ENCODE measurements at regions not wholly inside any gene's neighbourhood (a gene's known extent, or its start where the extent isn't known, plus 50 kb on each side); places are given as distances from the start of the nearest gene placed in this dataset.
"Not testable (repeated sequence)": the region's sequence is repeated elsewhere in the genome, so short reads cannot be mapped to it uniquely, and the experiment has no call there.

GRCh38 chr6:145271577-145271976 is 463.7 kb downstream of the EPM2A start:
- no peak overlapping the region for H3K27ac ChIP-seq (ENCODE audit: low read depth, low read length)
- no peak overlapping the region for H3K4me3 ChIP-seq (ENCODE audit: low read depth in 1 of 2, low read length in 2 of 2)
- peaks cover 6% of the 10 kb centered on the region for H3K4me1 ChIP-seq (ENCODE audit: insufficient read depth, low read length)
- no peaks in the 10 kb centered on the region for H3K27me3 ChIP-seq (ENCODE audit: control insufficient read depth in 1 of 2, insufficient read depth in 2 of 2, low read length in 2 of 2)
- no peaks in the 10 kb centered on the region for H3K9me3 ChIP-seq (ENCODE audit: low read length)
- no peaks in the 10 kb centered on the region for H3K36me3 ChIP-seq (ENCODE audit: insufficient read depth, low read length)
- no peak overlapping the region for H3K9ac ChIP-seq (ENCODE audit: low read length)

DNA sequence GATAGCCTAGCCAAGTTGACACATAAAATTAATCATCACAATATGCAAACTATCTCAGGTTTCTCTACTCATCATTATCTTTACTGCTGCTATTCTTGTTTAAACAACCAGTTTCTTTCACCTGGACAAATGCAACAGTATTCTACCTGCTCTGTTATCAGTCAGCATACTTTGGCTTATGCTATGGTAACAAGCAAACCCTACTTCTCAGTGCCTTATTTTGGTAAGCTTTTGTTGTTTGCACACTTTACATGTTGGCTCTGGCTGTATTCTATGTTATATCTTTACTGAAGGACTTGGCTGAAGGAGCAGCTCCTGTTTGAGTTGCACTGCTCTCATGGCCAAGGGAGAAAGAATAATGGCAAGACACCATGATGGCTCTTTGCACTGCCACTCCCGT is 463.1 kb downstream of the EPM2A start:
- Histone ChIP-seq H3K4me1 (ENCODE audit: insufficient read depth, low read length) (peaks cover 6% of the 10 kb centered on the region), H3K36me3 (ENCODE audit: insufficient read depth, low read length) (no peaks in the 10 kb centered on the region)

GRCh38 chr6:145273136-145273535 is 462.2 kb downstream of the EPM2A start:
- H3K9me3 ChIP-seq (ENCODE audit: low read length) = no peaks in the 10 kb centered on the region
- no peaks in the 10 kb centered on the region for H3K36me3 ChIP-seq (ENCODE audit: insufficient read depth, low read length)
- H3K4me1 ChIP-seq (ENCODE audit: insufficient read depth, low read length) = peaks cover 11% of the 10 kb centered on the region
- H3K27ac ChIP-seq (ENCODE audit: low read depth, low read length) = no peak overlapping the region
- no peak overlapping the region for H3K4me3 ChIP-seq (ENCODE audit: low read depth in 1 of 2, low read length in 2 of 2)
- H3K9ac ChIP-seq (ENCODE audit: low read length) = no peak overlapping the region
- H3K27me3 ChIP-seq (ENCODE audit: control insufficient read depth in 1 of 2, insufficient read depth in 2 of 2, low read length in 2 of 2) = no peaks in the 10 kb centered on the region

More for the DNA sequence above, 463.1 kb downstream of the EPM2A start:
- Histone ChIP-seq H3K4me3 (ENCODE audit: low read depth in 1 of 2, low read length in 2 of 2) (no peak overlapping the region), H3K9ac (ENCODE audit: low read length) (no peak overlapping the region), H3K27me3 (ENCODE audit: control insufficient read depth in 1 of 2, insufficient read depth in 2 of 2, low read length in 2 of 2) (no peaks in the 10 kb centered on the region), H3K27ac (ENCODE audit: low read depth, low read length) (no peak overlapping the region), H3K9me3 (ENCODE audit: low read length) (no peaks in the 10 kb centered on the region)

GRCh38 chr6:145274083-145274482 is 461.2 kb downstream of the EPM2A start:
- Histone ChIP-seq H3K4me3 (ENCODE audit: low read depth in 1 of 2, low read length in 2 of 2) (no peak overlapping the region), H3K9me3 (ENCODE audit: low read length) (no peaks in the 10 kb centered on the region), H3K36me3 (ENCODE audit: insufficient read depth, low read length) (no peaks in the 10 kb centered on the region), H3K9ac (ENCODE audit: low read length) (no peak overlapping the region), H3K27me3 (ENCODE audit: control insufficient read depth in 1 of 2, insufficient read depth in 2 of 2, low read length in 2 of 2) (no peaks in the 10 kb centered on the region), H3K27ac (ENCODE audit: low read depth, low read length) (no peak overlapping the region), H3K4me1 (ENCODE audit: insufficient read depth, low read length) (peaks cover 14% of the 10 kb centered on the region)

- Histone ChIP-seq H3K4me3 (ENCODE audit: low read depth in 1 of 2, low read length in 2 of 2) (no peak overlapping the region), H3K27ac (ENCODE audit: low read depth, low read length) (no peak overlapping the region), H3K27me3 (ENCODE audit: control insufficient read depth in 1 of 2, insufficient read depth in 2 of 2, low read length in 2 of 2) (no peaks in the 10 kb centered on the region), H3K9ac (ENCODE audit: low read length) (no peak overlapping the region), H3K36me3 (ENCODE audit: insufficient read depth, low read length) (no peaks in the 10 kb centered on the region), H3K4me1 (ENCODE audit: insufficient read depth, low read length) (peaks cover 14% of the 10 kb centered on the region), H3K9me3 (ENCODE audit: low read length) (no peaks in the 10 kb centered on the region)
These were observed 460.3 kb downstream of the EPM2A start for GRCh38 chr6:145275019-145275418.

DNA sequence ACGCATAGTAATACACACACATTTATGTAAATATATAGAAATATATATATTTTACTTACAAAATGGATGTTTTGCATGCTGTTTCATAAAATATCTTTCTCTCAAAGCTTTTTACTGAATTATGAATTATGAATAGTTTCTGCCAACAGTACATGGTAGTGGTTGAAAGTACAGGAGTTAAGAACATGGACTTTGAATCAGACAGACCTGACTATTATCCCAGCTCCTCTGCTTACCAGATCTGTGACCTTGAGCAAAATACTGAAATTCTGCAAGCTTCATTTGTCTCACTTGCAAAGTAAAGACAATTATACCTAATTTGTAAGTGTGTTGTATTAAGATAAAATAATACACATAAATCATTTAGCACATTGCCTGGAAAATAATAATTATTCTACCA is 459.5 kb downstream of the EPM2A start:
- no peaks in the 10 kb centered on the region for H3K9me3 ChIP-seq (ENCODE audit: low read length)
- H3K27me3 ChIP-seq (ENCODE audit: control insufficient read depth in 1 of 2, insufficient read depth in 2 of 2, low read length in 2 of 2) = no peaks in the 10 kb centered on the region
- no peak overlapping the region for H3K4me3 ChIP-seq (ENCODE audit: low read depth in 1 of 2, low read length in 2 of 2)
- no peaks in the 10 kb centered on the region for H3K36me3 ChIP-seq (ENCODE audit: insufficient read depth, low read length)
- no peak overlapping the region for H3K9ac ChIP-seq (ENCODE audit: low read length)
- no peak overlapping the region for H3K27ac ChIP-seq (ENCODE audit: low read depth, low read length)
- peaks cover 14% of the 10 kb centered on the region for H3K4me1 ChIP-seq (ENCODE audit: insufficient read depth, low read length)

- H3K36me3 ChIP-seq (ENCODE audit: insufficient read depth, low read length) = no peaks in the 10 kb centered on the region
- H3K4me3 ChIP-seq (ENCODE audit: low read depth in 1 of 2, low read length in 2 of 2) = no peak overlapping the region
- H3K27me3 ChIP-seq (ENCODE audit: control insufficient read depth in 1 of 2, insufficient read depth in 2 of 2, low read length in 2 of 2) = no peaks in the 10 kb centered on the region
- H3K9ac ChIP-seq (ENCODE audit: low read length) = no peak overlapping the region
- H3K27ac ChIP-seq (ENCODE audit: low read depth, low read length) = no peak overlapping the region
- H3K4me1 ChIP-seq (ENCODE audit: insufficient read depth, low read length) = peaks cover 8% of the 10 kb centered on the region
- H3K9me3 ChIP-seq (ENCODE audit: low read length) = no peaks in the 10 kb centered on the region
These were observed 458.6 kb downstream of the EPM2A start for GRCh38 chr6:145276756-145277155.

DNA sequence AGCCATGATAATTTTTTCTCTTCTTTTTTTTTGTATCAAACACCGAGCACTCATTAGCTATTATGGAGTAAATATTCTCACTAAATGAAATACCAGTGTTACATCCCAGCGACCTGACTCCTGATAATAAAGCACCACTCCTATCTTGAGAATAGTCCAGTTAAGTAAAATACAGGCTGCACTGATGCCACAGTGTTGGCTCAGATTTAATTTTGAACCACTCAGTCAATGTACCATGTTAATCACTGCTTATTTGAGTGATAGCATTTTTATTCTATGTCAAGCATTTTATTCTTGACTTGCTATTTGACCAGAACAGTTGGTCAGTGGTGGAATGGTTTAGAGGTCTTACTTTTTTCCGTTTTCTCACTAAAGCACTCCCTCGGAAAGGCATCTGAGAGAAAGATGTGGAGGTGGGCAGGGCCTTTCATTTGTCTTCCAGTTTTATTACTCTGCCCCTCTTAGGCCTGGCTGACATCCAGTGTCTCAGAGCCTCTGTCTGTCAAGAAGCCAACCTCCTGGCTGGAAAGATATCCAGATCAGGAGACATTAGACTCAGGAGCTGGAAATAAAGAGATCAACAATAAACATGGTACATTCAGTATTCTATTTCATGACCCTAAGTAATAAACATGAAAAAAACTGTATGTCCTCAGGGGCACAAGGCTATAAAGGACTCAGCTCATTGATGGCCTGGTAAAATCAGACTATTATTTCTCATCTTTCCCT is 457.8 kb downstream of the EPM2A start:
- Histone ChIP-seq H3K9ac (ENCODE audit: low read length) (no peak overlapping the region), H3K27me3 (ENCODE audit: control insufficient read depth in 1 of 2, insufficient read depth in 2 of 2, low read length in 2 of 2) (no peaks in the 10 kb centered on the region), H3K36me3 (ENCODE audit: insufficient read depth, low read length) (no peaks in the 10 kb centered on the region), H3K4me1 (ENCODE audit: insufficient read depth, low read length) (peaks cover 8% of the 10 kb centered on the region), H3K4me3 (ENCODE audit: low read depth in 1 of 2, low read length in 2 of 2) (no peak overlapping the region), H3K9me3 (ENCODE audit: low read length) (no peaks in the 10 kb centered on the region), H3K27ac (ENCODE audit: low read depth, low read length) (no peak overlapping the region)

DNA sequence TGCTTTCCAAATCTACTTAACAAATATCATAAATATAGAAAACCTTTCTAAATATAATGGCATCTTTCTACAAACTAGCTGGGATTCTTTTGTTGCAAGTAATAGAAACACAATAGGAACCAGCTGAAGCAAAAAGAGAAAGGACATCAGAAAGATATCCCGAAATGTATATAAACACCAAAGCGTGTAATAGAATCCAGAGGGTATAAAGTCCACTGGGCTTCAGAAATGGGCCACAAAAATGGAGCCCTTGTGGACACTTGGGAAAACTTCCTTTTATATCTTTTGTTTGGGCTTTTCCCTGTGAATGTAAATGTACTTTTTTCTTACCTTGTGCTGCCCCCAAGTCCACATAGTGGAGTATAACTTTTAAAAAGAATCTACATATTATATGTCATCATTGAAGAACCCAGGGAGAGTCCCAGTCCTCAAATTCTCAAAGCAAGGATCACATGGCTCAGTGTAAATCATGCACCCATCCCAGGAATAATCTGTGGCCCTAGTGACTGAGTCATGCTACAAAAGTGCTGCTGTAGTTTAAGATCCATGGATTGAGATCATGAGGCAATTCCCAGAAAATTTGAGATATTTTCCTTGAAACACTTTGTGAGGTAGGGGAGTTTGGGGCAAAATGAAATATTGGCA is 457.0 kb downstream of the EPM2A start:
- no peak overlapping the region for H3K9ac ChIP-seq (ENCODE audit: low read length)
- peaks cover 8% of the 10 kb centered on the region for H3K4me1 ChIP-seq (ENCODE audit: insufficient read depth, low read length)
- no peak overlapping the region for H3K27ac ChIP-seq (ENCODE audit: low read depth, low read length)
- H3K4me3 ChIP-seq (ENCODE audit: low read depth in 1 of 2, low read length in 2 of 2) = no peak overlapping the region
- H3K9me3 ChIP-seq (ENCODE audit: low read length) = no peaks in the 10 kb centered on the region
- H3K36me3 ChIP-seq (ENCODE audit: insufficient read depth, low read length) = no peaks in the 10 kb centered on the region
- H3K27me3 ChIP-seq (ENCODE audit: control insufficient read depth in 1 of 2, insufficient read depth in 2 of 2, low read length in 2 of 2) = no peaks in the 10 kb centered on the region

DNA sequence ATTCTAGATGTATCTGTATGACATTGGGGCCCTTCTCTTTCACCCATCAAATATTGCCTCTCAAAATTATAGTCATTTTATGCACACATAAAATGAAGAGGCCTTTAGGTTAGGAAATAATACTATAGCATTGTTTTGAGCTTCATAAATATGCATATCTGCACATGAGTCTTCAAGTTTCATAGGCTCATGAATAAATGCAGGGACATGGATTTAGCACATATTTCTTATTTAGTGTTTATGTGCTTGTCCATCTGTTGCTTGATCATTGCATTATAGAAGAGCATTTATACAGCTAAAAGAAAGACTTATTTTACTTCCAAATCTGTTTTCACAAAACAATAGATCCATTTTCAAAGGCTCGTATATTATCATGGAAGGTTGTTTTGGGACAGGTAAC is 455.8 kb downstream of the EPM2A start:
- Histone ChIP-seq H3K4me3 (ENCODE audit: low read depth in 1 of 2, low read length in 2 of 2) (no peak overlapping the region), H3K27me3 (ENCODE audit: control insufficient read depth in 1 of 2, insufficient read depth in 2 of 2, low read length in 2 of 2) (no peaks in the 10 kb centered on the region), H3K4me1 (ENCODE audit: insufficient read depth, low read length) (peaks cover 8% of the 10 kb centered on the region), H3K9me3 (ENCODE audit: low read length) (no peaks in the 10 kb centered on the region), H3K36me3 (ENCODE audit: insufficient read depth, low read length) (no peaks in the 10 kb centered on the region), H3K9ac (ENCODE audit: low read length) (no peak overlapping the region), H3K27ac (ENCODE audit: low read depth, low read length) (no peak overlapping the region)

GRCh38 chr6:145279993-145280392 is 455.3 kb downstream of the EPM2A start:
- no peak overlapping the region for H3K9ac ChIP-seq (ENCODE audit: low read length)
- H3K27me3 ChIP-seq (ENCODE audit: control insufficient read depth in 1 of 2, insufficient read depth in 2 of 2, low read length in 2 of 2) = no peaks in the 10 kb centered on the region
- no peaks in the 10 kb centered on the region for H3K36me3 ChIP-seq (ENCODE audit: insufficient read depth, low read length)
- H3K9me3 ChIP-seq (ENCODE audit: low read length) = no peaks in the 10 kb centered on the region
- H3K4me1 ChIP-seq (ENCODE audit: insufficient read depth, low read length) = peaks cover 8% of the 10 kb centered on the region
- no peak overlapping the region for H3K4me3 ChIP-seq (ENCODE audit: low read depth in 1 of 2, low read length in 2 of 2)
- no peak overlapping the region for H3K27ac ChIP-seq (ENCODE audit: low read depth, low read length)

DNA sequence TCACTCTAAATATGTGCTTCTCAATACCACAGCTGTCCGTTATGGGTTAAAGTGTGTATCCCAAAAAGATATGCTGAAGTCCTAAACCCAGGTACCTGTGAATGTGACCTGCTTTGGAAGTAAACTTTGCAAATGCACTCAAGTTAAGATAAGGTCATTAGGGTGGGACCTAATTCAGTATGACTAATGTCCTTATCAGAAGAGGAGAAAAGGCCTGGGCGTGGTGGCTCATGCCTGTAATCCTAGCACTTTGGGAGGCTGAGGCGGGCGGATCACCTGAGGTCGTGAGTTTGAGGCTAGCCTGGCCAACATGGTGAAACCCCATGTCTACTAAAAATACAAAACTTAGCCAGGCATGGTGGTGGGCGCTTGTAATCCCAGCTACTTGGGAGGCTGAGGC is 452.1 kb downstream of the EPM2A start:
- H3K27ac ChIP-seq (ENCODE audit: low read depth, low read length); H3K4me1 ChIP-seq (ENCODE audit: insufficient read depth, low read length); H3K27me3 ChIP-seq (ENCODE audit: control insufficient read depth in 1 of 2, insufficient read depth in 2 of 2, low read length in 2 of 2); H3K9ac ChIP-seq (ENCODE audit: low read length); H3K9me3 ChIP-seq (ENCODE audit: low read length); H3K36me3 ChIP-seq (ENCODE audit: insufficient read depth, low read length); H3K4me3 ChIP-seq (ENCODE audit: low read depth in 1 of 2, low read length in 2 of 2): not testable (repeated sequence)
